Panc1 (cell line): ENCODE measurements at regions not wholly inside any gene's neighbourhood (a gene's known extent, or its start where the extent isn't known, plus 50 kb on each side); places are given as distances from the start of the nearest gene placed in this dataset.

ENCODE experiments used
- POLR2AphosphoS5 ChIP-seq: IDR thresholded peaks from 2 replicates; pipeline ENCODE4 v1.6.1; 2012; ENCODE audit warnings: mild to moderate bottlenecking, low read depth, low read length, moderate library complexity
- SIN3A ChIP-seq: IDR thresholded peaks from 2 replicates; pipeline ENCODE4 v1.6.1; 2012; ENCODE audit warnings: low read depth, mild to moderate bottlenecking, low read length, moderate library complexity, borderline replicate concordance; ENCODE audit not compliant: insufficient read depth
- TCF7L2 ChIP-seq: IDR thresholded peaks from 2 replicates; pipeline ENCODE4 v1.6.1; 2011; ENCODE audit warnings: mild to moderate bottlenecking, low read depth, low read length, inconsistent platforms
- TF ChIP-seq, protein P1 (sequence below): fragments of 450-650 bp; IDR thresholded peaks from 2 replicates; pipeline ENCODE4 v1.5.1; 2017; ENCODE audit warnings: mild to moderate bottlenecking
- TF ChIP-seq, protein P2 (sequence below), 2 experiments: IDR thresholded peaks; 2 replicates each; pipeline ENCODE4 v1.6.1; 2011 to 2012; ENCODE audit warnings: low read depth in 2 of 2, control low read depth in 1 of 2, low read length in 1 of 2, mild to moderate bottlenecking in 1 of 2, moderate library complexity in 1 of 2; ENCODE audit not compliant: insufficient read depth in 1 of 2

DNA sequence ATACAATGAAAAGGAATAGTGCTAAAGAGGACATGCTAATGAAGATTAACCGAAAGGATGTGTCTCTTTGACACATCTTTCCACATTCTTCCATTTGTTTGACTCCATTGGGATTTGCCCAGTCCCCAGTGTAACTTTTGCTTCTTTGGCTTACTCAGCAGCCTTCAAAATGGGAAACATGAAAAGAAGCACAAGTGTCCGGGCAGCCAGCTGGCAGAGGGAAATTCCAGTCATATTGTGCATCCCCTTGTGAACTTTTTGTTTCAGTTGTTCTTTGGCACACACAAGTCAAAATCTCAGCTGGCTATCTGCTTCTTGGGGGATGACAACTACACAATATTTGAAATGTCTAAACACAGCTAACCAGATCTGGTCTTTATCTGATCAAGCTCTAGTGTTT is 157.4 kb downstream of the OGFRL1 start:
- TF ChIP-seq, protein P1, sequence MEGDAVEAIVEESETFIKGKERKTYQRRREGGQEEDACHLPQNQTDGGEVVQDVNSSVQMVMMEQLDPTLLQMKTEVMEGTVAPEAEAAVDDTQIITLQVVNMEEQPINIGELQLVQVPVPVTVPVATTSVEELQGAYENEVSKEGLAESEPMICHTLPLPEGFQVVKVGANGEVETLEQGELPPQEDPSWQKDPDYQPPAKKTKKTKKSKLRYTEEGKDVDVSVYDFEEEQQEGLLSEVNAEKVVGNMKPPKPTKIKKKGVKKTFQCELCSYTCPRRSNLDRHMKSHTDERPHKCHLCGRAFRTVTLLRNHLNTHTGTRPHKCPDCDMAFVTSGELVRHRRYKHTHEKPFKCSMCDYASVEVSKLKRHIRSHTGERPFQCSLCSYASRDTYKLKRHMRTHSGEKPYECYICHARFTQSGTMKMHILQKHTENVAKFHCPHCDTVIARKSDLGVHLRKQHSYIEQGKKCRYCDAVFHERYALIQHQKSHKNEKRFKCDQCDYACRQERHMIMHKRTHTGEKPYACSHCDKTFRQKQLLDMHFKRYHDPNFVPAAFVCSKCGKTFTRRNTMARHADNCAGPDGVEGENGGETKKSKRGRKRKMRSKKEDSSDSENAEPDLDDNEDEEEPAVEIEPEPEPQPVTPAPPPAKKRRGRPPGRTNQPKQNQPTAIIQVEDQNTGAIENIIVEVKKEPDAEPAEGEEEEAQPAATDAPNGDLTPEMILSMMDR = no peak
- TF ChIP-seq POLR2AphosphoS5 = no peak
- TF ChIP-seq, protein P2, sequence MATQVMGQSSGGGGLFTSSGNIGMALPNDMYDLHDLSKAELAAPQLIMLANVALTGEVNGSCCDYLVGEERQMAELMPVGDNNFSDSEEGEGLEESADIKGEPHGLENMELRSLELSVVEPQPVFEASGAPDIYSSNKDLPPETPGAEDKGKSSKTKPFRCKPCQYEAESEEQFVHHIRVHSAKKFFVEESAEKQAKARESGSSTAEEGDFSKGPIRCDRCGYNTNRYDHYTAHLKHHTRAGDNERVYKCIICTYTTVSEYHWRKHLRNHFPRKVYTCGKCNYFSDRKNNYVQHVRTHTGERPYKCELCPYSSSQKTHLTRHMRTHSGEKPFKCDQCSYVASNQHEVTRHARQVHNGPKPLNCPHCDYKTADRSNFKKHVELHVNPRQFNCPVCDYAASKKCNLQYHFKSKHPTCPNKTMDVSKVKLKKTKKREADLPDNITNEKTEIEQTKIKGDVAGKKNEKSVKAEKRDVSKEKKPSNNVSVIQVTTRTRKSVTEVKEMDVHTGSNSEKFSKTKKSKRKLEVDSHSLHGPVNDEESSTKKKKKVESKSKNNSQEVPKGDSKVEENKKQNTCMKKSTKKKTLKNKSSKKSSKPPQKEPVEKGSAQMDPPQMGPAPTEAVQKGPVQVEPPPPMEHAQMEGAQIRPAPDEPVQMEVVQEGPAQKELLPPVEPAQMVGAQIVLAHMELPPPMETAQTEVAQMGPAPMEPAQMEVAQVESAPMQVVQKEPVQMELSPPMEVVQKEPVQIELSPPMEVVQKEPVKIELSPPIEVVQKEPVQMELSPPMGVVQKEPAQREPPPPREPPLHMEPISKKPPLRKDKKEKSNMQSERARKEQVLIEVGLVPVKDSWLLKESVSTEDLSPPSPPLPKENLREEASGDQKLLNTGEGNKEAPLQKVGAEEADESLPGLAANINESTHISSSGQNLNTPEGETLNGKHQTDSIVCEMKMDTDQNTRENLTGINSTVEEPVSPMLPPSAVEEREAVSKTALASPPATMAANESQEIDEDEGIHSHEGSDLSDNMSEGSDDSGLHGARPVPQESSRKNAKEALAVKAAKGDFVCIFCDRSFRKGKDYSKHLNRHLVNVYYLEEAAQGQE (IDR thresholded peaks at IDR 0.05; ENCODE audit: insufficient read depth in 1 of 2, low read depth in 2 of 2, low read length in 1 of 2) = no peak
- no peak for TF ChIP-seq TCF7L2
- no peak for TF ChIP-seq SIN3A
